ENCODE measurements at regions not wholly inside any gene's neighbourhood (a gene's known extent, or its start where the extent isn't known, plus 50 kb on each side); places are given as distances from the start of the nearest gene placed in this dataset.
A peak's percentile ranks its signal among the peaks of the same experiment; 100 is the strongest.

DNA sequence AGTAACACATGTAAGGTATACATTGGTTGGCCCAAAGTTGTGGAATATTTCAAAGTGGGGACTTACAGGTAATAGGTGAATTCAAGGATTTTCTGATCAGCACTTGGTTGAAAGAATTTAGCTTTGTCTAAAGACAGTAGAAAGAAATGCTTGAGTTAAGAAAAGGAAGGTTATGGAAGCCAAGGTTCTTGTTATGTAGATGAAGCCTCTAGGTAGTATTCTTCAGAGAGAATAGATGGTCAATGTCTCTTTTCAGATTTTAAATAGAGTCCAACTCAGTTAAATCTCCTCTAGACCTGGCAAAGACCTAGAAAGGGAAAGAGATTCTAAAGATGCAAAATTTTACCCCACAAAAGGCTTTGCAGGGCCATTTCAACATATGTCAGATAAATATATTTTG lies 157.4 kb downstream of the ANKRD30B start:
- Mint-ChIP-seq H3K27me3 (no peaks in the 10 kb centered on the region), H3K36me3 (no peaks in the 10 kb centered on the region), H3K9me3 (peaks cover 2 to 10% (median 7%) of the 10 kb centered on the region in 3 donors), H3K4me1 (no peaks in the 10 kb centered on the region), H3K4me3 (no peak overlapping the region), H3K27ac (no peak overlapping the region)

GRCh38 chr18:14905979-14906378 lies 158.0 kb downstream of the ANKRD30B start:
- H3K36me3 Mint-ChIP-seq = no peaks in the 10 kb centered on the region
- H3K27me3 Mint-ChIP-seq = no peaks in the 10 kb centered on the region
- H3K9me3 Mint-ChIP-seq = peaks cover 2 to 10% (median 9%) of the 10 kb centered on the region in 3 donors
- no peak overlapping the region for H3K4me3 Mint-ChIP-seq
- no peaks in the 10 kb centered on the region for H3K4me1 Mint-ChIP-seq
- no peak overlapping the region for H3K27ac Mint-ChIP-seq

DNA sequence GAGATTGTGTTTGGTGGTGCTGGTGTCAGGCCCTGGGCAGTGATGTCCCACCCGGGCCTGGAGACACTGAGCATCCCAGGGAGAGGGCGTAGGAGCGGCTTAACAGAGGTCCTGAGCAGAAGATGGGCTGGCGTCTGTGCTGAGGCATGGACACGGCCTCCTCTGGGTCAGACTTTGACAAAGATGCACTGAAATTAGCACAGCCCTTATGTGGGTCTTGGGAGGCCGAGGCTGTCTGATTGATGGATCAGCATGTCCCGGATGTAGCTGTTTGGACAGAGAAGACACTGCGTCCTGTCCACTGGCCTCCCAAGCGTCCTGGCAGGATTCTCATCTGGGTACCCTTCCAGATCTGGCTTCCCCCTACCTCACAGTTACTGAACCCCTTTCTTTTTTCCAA lies 159.4 kb downstream of the ANKRD30B start:
- Mint-ChIP-seq H3K27me3 (no peaks in the 10 kb centered on the region), H3K4me3 (no peak overlapping the region), H3K9me3 (peaks cover 2 to 8% (median 6%) of the 10 kb centered on the region in 3 donors), H3K36me3 (no peaks in the 10 kb centered on the region), H3K27ac (no peak overlapping the region), H3K4me1 (no peaks in the 10 kb centered on the region)

- Mint-ChIP-seq H3K36me3 (no peaks in the 10 kb centered on the region), H3K27me3 (no peaks in the 10 kb centered on the region), H3K4me3 (no peak overlapping the region), H3K27ac (no peak overlapping the region), H3K9me3 (peaks cover 0 to 9% (median 3%) of the 10 kb centered on the region in 3 donors), H3K4me1 (no peaks in the 10 kb centered on the region)
These were observed 160.6 kb downstream of the ANKRD30B start for GRCh38 chr18:14908541-14908940.

DNA sequence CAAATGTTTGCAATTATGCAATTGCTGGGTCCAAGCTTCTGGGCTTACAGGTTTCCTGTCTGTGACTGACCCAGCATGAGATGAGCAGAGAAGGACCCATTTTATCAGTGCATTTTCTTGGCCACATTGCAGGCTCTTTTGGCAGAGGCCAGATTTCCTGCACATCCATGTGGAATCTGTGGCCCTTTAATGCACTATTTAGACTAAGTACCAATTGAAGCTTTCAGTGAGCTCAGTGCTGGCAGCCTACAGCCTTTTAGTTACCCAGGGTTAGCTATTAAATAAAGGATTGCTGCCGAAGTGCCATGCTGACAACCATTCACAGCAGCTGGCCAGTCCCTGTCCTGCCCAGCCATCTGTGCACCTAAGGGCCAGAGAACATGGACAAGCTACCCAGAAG lies 165.0 kb downstream of the ANKRD30B start:
- no peaks in the 10 kb centered on the region for H3K4me1 Mint-ChIP-seq
- H3K27ac Mint-ChIP-seq = no peak overlapping the region
- H3K9me3 Mint-ChIP-seq = peaks cover 2 to 9% (median 4%) of the 10 kb centered on the region in 3 donors
- H3K36me3 Mint-ChIP-seq = no peaks in the 10 kb centered on the region
- H3K4me3 Mint-ChIP-seq = no peak overlapping the region
- peaks cover 1% of the 10 kb centered on the region for H3K27me3 Mint-ChIP-seq

DNA sequence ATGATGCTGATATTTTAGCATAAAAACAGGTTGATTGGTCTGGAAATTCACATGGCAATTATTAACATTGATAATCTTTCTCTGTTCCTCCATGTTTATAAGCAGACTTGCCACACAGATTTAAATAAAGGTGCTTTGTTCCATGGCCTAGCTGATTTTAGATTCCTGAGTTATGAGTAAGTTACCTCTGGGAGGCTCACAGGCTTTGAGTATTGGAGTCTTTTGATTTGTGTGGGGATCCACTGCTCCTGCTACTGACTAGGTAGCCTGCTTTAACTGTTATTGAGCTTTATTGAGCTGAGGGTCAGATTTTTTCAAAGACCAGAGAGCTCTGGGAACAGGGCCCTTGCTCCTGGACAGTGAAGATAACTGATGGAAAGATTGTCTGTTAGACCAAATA lies 166.1 kb downstream of the ANKRD30B start:
- H3K9me3 Mint-ChIP-seq = peaks cover 2 to 9% (median 4%) of the 10 kb centered on the region in 3 donors
- no peaks in the 10 kb centered on the region for H3K36me3 Mint-ChIP-seq
- no peak overlapping the region for H3K4me3 Mint-ChIP-seq
- no peak overlapping the region for H3K27ac Mint-ChIP-seq
- H3K27me3 Mint-ChIP-seq = peaks cover 1% of the 10 kb centered on the region
- no peaks in the 10 kb centered on the region for H3K4me1 Mint-ChIP-seq

DNA sequence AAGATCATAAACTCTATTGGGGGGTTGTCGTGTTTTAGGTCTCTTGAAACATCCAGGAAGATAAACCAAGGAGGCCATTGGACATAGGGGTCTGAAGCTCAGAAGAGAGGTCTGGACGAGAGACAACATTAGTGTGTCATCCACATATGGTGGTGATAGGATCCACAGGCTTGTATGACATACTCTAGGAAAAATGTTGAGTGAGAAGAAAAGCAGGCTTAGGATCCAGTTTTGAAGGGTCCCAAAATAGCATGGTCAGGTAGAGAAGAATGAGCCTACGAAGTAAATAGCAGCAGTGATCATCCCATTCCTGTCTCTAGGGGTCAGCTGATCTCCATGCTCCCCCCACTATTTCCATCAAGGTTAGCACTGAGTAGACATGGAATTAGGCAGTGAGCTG lies 166.8 kb downstream of the ANKRD30B start:
- Mint-ChIP-seq H3K27ac (no peak overlapping the region), H3K36me3 (no peaks in the 10 kb centered on the region), H3K27me3 (peaks cover 1% of the 10 kb centered on the region), H3K4me1 (no peaks in the 10 kb centered on the region), H3K9me3 (peaks cover 2 to 9% (median 4%) of the 10 kb centered on the region in 3 donors), H3K4me3 (no peak overlapping the region)

DNA sequence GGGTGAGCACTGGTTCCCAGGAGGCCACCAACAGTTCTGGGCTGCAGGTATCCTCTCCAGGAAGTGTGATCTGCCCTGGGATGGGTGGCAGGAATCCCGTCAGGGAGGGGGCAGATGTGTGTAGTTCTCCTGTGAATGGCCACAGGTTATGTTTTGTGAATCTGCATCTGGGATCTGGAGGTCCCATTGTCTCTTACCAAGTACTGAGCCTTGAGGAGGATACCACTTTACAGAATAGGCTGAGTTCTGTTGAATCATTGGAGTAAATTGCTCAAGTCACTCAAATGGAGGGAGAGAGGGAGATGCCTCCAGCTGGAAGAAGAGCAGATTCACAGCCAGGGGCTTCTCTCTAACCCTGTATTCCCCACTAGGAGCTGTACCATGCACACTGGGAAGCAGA lies 168.2 kb downstream of the ANKRD30B start:
- Mint-ChIP-seq H3K4me1 (no peaks in the 10 kb centered on the region), H3K27me3 (peaks cover 1% of the 10 kb centered on the region), H3K4me3 (no peak overlapping the region), H3K27ac (no peak overlapping the region), H3K9me3 (peaks cover 4 to 9% (median 4%) of the 10 kb centered on the region in 3 donors), H3K36me3 (no peaks in the 10 kb centered on the region)

- Mint-ChIP-seq H3K9me3 (peaks cover 4 to 9% (median 4%) of the 10 kb centered on the region in 3 donors), H3K4me3 (no peak overlapping the region), H3K27ac (no peak overlapping the region), H3K4me1 (no peaks in the 10 kb centered on the region), H3K27me3 (peaks cover 1% of the 10 kb centered on the region), H3K36me3 (no peaks in the 10 kb centered on the region)
These were observed 168.9 kb downstream of the ANKRD30B start for GRCh38 chr18:14916851-14917250.

DNA sequence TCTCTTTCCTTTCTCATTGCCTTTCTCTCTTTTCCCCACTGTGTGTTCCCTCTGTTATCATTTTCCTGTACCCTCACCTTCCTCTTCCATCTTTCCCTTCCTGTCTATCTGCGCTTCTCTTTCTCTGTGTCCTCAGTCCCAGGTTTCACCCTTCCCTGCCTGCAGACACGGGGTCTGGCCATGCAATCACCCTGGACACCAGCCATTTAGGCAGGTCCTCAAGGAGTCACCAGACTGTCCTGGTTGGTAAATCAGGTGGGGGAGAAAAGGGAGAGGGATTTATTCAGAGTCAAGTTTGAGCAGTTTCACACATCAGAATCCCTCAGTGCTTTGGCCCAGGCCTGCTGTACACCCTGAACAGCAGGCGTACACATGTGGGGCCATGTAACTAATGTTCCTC lies 169.3 kb downstream of the ANKRD30B start:
- Mint-ChIP-seq H3K9me3 (peaks cover 4 to 8% (median 4%) of the 10 kb centered on the region in 3 donors), H3K4me3 (no peak overlapping the region), H3K27me3 (peaks cover 1% of the 10 kb centered on the region), H3K4me1 (no peaks in the 10 kb centered on the region), H3K27ac (no peak overlapping the region), H3K36me3 (no peaks in the 10 kb centered on the region)

GRCh38 chr18:14919666-14920065 lies 171.7 kb downstream of the ANKRD30B start:
- H3K36me3 Mint-ChIP-seq = no peaks in the 10 kb centered on the region
- no peak overlapping the region for H3K4me3 Mint-ChIP-seq
- H3K27ac Mint-ChIP-seq = no peak overlapping the region
- H3K9me3 Mint-ChIP-seq = peaks cover 4 to 8% (median 6%) of the 10 kb centered on the region in 3 donors
- peaks cover 1% of the 10 kb centered on the region for H3K27me3 Mint-ChIP-seq
- no peaks in the 10 kb centered on the region for H3K4me1 Mint-ChIP-seq

DNA sequence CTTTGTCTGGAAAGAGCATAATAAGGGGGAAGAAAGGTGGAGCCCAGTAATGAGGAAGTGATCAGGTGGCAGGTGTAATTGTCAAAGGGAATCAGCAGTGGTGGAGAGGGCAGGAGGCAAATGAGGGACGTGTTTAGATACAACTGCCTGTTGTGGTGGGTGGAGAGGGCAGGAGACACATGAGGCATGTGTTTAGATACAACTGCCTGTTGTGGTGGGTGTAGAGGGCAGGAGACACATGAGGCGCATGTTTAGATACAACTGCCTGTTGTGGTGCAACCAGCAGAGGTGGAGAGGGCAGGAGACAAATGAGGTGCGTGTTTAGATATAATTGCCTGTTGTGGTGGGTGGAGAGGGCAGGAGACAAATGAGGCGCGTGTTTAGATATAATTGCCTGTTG lies 173.1 kb downstream of the ANKRD30B start:
- Mint-ChIP-seq H3K4me3 (peak overlapping the region in 1 of 4 donors; percentile 56), H3K4me1 (peaks cover 0 to 4% (median 0%) of the 10 kb centered on the region in 3 donors), H3K36me3 (no peaks in the 10 kb centered on the region), H3K9me3 (peaks cover 4 to 8% (median 4%) of the 10 kb centered on the region in 3 donors), H3K27me3 (no peaks in the 10 kb centered on the region), H3K27ac (peak overlapping the region in 1 of 3 donors; percentile 64)

DNA sequence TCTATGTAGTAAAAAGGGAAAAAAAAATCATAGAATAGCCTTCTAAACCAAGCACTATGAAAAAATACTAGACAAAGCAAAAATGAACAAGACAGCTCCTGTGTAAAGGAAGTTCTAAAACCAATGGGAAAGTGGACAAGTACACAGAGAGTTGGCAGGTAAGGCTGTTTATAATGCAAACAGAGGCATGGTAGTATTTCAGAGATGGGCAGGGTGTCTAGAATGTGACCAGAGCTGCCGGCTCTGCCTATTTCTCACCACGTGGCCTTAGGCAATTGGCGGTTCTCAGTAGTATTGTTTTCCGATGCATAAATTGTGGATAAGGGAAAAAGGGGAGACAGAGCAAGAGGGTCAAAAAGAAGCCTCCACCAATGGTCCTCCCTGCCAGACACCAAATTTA lies 173.6 kb downstream of the ANKRD30B start:
- Mint-ChIP-seq H3K4me3 (peak overlapping the region in 1 of 4 donors; percentile 56), H3K9me3 (peaks cover 4 to 8% (median 4%) of the 10 kb centered on the region in 3 donors), H3K36me3 (no peaks in the 10 kb centered on the region), H3K27me3 (no peaks in the 10 kb centered on the region), H3K4me1 (peaks cover 0 to 4% (median 0%) of the 10 kb centered on the region in 3 donors), H3K27ac (peak overlapping the region in 1 of 3 donors; percentile 42)

GRCh38 chr18:14922031-14922430 lies 174.1 kb downstream of the ANKRD30B start:
- Mint-ChIP-seq H3K27me3 (no peaks in the 10 kb centered on the region), H3K4me1 (peaks cover 0 to 4% (median 2%) of the 10 kb centered on the region in 3 donors), H3K36me3 (no peaks in the 10 kb centered on the region), H3K27ac (no peak overlapping the region), H3K4me3 (no peak overlapping the region), H3K9me3 (peaks cover 4 to 8% (median 4%) of the 10 kb centered on the region in 3 donors)

DNA sequence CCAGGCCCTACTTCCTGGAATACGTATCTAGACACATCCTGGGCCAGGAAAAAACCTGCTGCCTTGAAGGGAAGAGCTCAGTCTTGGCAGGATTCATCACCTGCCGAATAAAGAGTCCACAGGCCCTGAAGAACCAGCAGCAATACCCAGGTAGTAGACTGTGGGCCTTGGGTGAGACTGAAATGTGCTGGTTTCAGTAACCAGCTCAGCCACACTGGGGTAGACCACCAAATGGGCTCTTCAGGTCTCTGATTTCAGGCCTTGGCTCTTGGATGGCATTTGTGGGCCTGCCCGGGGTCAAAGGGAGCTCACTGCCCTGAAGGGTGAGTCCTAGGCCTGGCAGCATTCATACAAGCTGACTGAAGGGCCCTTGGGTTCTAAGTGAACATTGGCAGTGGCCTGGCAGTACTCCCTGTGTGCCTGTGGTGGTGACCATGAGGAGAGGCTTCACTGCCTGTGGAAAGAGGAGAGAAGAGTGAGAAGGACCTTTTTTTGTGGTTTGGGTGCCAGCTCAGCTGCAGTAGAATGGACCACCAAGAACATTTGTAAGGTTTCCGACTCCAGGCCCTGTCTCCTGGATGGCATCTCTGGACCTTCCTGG lies 175.1 kb downstream of the ANKRD30B start:
- no peak overlapping the region for H3K4me3 Mint-ChIP-seq
- H3K27me3 Mint-ChIP-seq = no peaks in the 10 kb centered on the region
- peaks cover 0 to 6% (median 4%) of the 10 kb centered on the region in 3 donors for H3K9me3 Mint-ChIP-seq
- H3K27ac Mint-ChIP-seq = no peak overlapping the region
- H3K36me3 Mint-ChIP-seq = no peaks in the 10 kb centered on the region
- peaks cover 0 to 4% (median 2%) of the 10 kb centered on the region in 3 donors for H3K4me1 Mint-ChIP-seq

DNA sequence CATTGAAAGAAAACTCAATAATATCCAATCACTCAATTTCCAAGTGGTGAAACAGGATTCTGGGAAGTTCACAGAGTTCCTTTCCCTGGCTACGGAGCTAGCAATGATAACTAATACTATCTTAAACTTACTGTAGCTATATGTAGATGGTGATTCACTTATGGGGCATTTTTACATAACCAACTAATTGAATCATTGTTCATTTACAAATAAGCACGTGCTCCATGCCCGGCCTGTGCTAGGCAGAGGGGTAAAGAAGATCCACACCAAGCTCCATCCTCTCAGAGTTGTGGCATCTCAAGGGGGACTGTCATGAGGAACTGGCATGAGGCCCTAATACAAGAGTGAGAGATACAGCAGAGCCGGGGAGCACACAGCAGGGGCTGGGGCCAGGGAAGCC lies 176.3 kb downstream of the ANKRD30B start:
- Mint-ChIP-seq H3K36me3 (no peaks in the 10 kb centered on the region), H3K4me1 (peaks cover 0 to 4% (median 2%) of the 10 kb centered on the region in 3 donors), H3K27ac (no peak overlapping the region), H3K9me3 (peaks cover 0 to 7% (median 4%) of the 10 kb centered on the region in 3 donors), H3K4me3 (no peak overlapping the region), H3K27me3 (no peaks in the 10 kb centered on the region)
